SK-N-SH treated with all-trans-retinoic acid at 6 μM for 48 hours (cell line): ENCODE measurements at regions not wholly inside any gene's neighbourhood (a gene's known extent, or its start where the extent isn't known, plus 50 kb on each side); places are given as distances from the start of the nearest gene placed in this dataset.

Source experiments
- ATAC-seq: fragments of 200-7000 bp; cut with Tn5 transposase; 3 replicates; pipeline ENCODE4 v1.9.1; 2020; ENCODE audit warnings: mild to moderate bottlenecking, moderate library complexity
- ARNTL ChIP-seq: fragments of 450-650 bp; formaldehyde crosslinking; IDR thresholded peaks from 2 replicates; pipeline ENCODE4 v1.5.0; 2020; ENCODE audit warnings: low read depth, mild to moderate bottlenecking, moderate library complexity, borderline replicate concordance
- CSDC2 ChIP-seq: fragments of 250-450 bp; sonication (Bioruptor Pico); IDR thresholded peaks from 2 replicates; pipeline ENCODE4 v1.5.0; 2020; ENCODE audit warnings: mild to moderate bottlenecking, moderate library complexity
- ISL1 ChIP-seq: fragments of 250-450 bp; sonication (Bioruptor Pico); IDR thresholded peaks from 2 replicates; pipeline ENCODE4 v2.1.2; 2022; ENCODE audit warnings: mild to moderate bottlenecking, moderate library complexity
- OSR1 ChIP-seq: fragments of 250-450 bp; sonication (Bioruptor Pico); IDR thresholded peaks from 2 replicates; pipeline ENCODE4 v1.8.0; 2022; ENCODE audit warnings: moderate library complexity, mild to moderate bottlenecking, inconsistent platforms
- PPARA ChIP-seq: fragments of 250-450 bp; sonication (Bioruptor Pico); IDR thresholded peaks from 2 replicates; pipeline ENCODE4 v1.5.0; 2020; ENCODE audit warnings: mild to moderate bottlenecking, borderline replicate concordance
- RARB ChIP-seq: fragments of 250-450 bp; sonication (Bioruptor Pico); IDR thresholded peaks from 2 replicates; pipeline ENCODE4 v1.8.0; 2021; ENCODE audit warnings: mild to moderate bottlenecking, moderate library complexity
- TCF4 ChIP-seq: fragments of 250-450 bp; sonication (Bioruptor Pico); IDR thresholded peaks from 2 replicates; pipeline ENCODE4 v1.8.0; 2021; ENCODE audit warnings: mild to moderate bottlenecking, moderate library complexity, borderline replicate concordance
- TOX ChIP-seq: fragments of 250-450 bp; sonication (Bioruptor Pico); IDR thresholded peaks from 2 replicates; pipeline ENCODE4 v1.8.0; 2021; ENCODE audit warnings: mild to moderate bottlenecking, moderate library complexity, borderline replicate concordance
- TSHZ2 ChIP-seq: fragments of 250-450 bp; sonication (Bioruptor Pico); IDR thresholded peaks from 2 replicates; pipeline ENCODE4 v1.5.0; 2020; ENCODE audit warnings: mild to moderate bottlenecking, moderate library complexity
- ZC3H10 ChIP-seq: fragments of 250-450 bp; sonication (Bioruptor Pico); IDR thresholded peaks from 2 replicates; pipeline ENCODE4 v1.5.1; 2021; ENCODE audit warnings: mild to moderate bottlenecking, moderate library complexity
- ZFP3 ChIP-seq: fragments of 250-450 bp; sonication (Bioruptor Pico); IDR thresholded peaks from 2 replicates; pipeline ENCODE4 v1.5.0; 2020; ENCODE audit warnings: mild to moderate bottlenecking, moderate library complexity
- ZFP30 ChIP-seq: fragments of 450-650 bp; formaldehyde crosslinking; IDR thresholded peaks from 2 replicates; pipeline ENCODE4 v1.5.0; 2022; ENCODE audit warnings: mild to moderate bottlenecking, moderate library complexity
- ZNF565 ChIP-seq: fragments of 450-650 bp; formaldehyde crosslinking; conservative IDR thresholded peaks from 2 replicates; pipeline ENCODE4 v1.5.0; 2020; ENCODE audit warnings: low read depth, mild to moderate bottlenecking, moderate library complexity
- ZNF8 ChIP-seq: fragments of 450-650 bp; formaldehyde crosslinking; IDR thresholded peaks from 2 replicates; pipeline ENCODE4 v1.5.0; 2020; ENCODE audit warnings: mild to moderate bottlenecking, moderate library complexity
- TF ChIP-seq, protein P1 (sequence below): fragments of 250-450 bp; sonication (Bioruptor Pico); IDR thresholded peaks from 2 replicates; pipeline ENCODE4 v1.8.0; 2021; ENCODE audit warnings: low read depth, mild to moderate bottlenecking, moderate library complexity, borderline replicate concordance
- TF ChIP-seq, protein P2 (sequence below): fragments of 250-450 bp; sonication (Bioruptor Pico); IDR thresholded peaks from 2 replicates; pipeline ENCODE4 v1.5.1; 2021; ENCODE audit warnings: mild to moderate bottlenecking, moderate library complexity
- TF ChIP-seq, protein P3 (sequence below): fragments of 250-450 bp; sonication (Bioruptor Pico); IDR thresholded peaks from 2 replicates; pipeline ENCODE4 v1.5.1; 2020; ENCODE audit warnings: low read depth, mild to moderate bottlenecking, moderate library complexity

DNA sequence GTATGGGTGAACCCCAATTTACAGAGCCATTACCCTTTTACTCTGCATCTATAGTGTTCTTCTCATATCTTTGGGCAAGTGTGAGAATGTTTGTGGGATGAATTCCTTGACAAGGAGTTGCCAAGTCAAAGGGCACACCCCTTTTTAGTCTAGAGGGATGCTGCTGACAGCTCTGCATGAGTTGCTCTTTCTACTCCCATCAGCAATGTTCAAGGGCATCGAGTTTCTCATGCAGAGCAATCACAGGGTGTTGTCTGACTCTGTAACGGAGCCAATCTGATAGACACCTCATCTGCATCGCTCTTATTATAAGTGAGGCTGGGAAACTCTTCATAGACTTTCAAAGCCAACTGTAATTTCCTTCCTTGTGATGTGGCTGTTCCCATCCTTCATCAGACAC, 77.4 kb downstream of the EDN3 start:
- no peak for TF ChIP-seq ZFP30 (CRISPR knock-in tag)

GRCh38 chr20:59378396-59378795, 78.0 kb downstream of the EDN3 start:
- ATAC-seq, result no peak
- TF ChIP-seq CSDC2 (CRISPR knock-in tag) (no peak), ARNTL (CRISPR knock-in tag) (no peak), PPARA (CRISPR knock-in tag) (no peak), TCF4 (no peak)
- TF ChIP-seq, protein P1, sequence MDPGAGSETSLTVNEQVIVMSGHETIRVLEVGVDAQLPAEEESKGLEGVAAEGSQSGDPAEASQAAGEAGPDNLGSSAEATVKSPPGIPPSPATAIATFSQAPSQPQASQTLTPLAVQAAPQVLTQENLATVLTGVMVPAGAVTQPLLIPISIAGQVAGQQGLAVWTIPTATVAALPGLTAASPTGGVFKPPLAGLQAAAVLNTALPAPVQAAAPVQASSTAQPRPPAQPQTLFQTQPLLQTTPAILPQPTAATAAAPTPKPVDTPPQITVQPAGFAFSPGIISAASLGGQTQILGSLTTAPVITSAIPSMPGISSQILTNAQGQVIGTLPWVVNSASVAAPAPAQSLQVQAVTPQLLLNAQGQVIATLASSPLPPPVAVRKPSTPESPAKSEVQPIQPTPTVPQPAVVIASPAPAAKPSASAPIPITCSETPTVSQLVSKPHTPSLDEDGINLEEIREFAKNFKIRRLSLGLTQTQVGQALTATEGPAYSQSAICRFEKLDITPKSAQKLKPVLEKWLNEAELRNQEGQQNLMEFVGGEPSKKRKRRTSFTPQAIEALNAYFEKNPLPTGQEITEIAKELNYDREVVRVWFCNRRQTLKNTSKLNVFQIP, result no peak
- TF ChIP-seq, all 23 proteins: peak for 0

More for the DNA sequence above, 77.4 kb downstream of the EDN3 start:
- ATAC-seq, result no peak

GRCh38 chr20:59378966-59379365, 78.6 kb downstream of the EDN3 start:
- TF ChIP-seq PPARA (CRISPR knock-in tag), result no peak
- no peak for ATAC-seq

DNA sequence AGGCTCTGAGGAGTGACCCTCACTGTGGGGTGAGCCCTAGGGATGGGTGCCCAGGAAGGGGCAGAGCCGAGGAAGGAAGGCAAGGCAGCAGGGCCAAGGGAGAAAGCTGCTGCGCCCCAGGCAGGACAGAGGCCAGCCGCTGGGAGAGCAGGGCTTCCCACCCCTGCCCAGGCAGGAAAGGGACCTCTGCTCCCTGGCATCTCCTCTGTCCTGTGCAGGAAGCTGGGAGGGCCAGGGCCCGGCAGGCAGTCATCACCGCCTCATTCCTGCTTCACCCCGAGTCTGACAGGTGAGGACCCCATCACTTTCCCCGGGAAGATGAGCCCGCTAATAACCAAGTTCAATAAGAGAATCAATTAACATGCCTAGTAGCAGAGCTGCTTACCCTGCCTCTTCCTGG, 81.3 kb downstream of the EDN3 start:
- no peak for TF ChIP-seq ISL1 (CRISPR knock-in tag)
- TF ChIP-seq, protein P1, result no peak
- TF ChIP-seq, protein P2, sequence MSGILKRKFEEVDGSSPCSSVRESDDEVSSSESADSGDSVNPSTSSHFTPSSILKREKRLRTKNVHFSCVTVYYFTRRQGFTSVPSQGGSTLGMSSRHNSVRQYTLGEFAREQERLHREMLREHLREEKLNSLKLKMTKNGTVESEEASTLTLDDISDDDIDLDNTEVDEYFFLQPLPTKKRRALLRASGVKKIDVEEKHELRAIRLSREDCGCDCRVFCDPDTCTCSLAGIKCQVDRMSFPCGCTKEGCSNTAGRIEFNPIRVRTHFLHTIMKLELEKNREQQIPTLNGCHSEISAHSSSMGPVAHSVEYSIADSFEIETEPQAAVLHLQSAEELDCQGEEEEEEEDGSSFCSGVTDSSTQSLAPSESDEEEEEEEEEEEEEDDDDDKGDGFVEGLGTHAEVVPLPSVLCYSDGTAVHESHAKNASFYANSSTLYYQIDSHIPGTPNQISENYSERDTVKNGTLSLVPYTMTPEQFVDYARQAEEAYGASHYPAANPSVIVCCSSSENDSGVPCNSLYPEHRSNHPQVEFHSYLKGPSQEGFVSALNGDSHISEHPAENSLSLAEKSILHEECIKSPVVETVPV (CRISPR knock-in tag), result no peak
- TF ChIP-seq, all 23 proteins: peak for 0

DNA sequence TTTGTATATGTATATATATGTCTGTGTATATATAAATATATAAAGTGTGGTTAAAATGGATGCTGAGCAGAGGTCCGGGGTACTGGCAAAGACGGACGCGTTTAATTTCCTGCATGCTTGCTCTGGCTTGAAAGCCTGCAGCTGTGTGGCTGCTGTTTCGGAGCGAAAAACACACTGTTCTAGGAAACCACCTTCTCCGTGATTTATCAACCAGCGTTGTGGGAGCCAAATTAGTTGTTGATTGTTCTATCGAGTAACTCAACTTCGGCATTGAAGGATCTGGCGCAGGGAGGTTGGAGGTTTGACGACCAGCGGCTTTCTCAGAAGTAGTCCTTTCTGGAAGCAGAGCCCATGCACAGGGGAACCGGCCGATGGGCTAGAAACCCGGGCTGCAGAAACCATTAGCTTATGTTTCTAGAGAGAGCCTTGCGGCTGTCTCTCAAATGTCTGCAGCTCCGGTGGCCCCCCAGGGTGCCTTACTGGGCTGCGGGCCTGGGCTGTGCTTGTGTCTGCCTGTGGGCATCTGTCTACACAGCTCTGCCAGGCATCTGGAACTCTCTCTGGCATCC, 81.8 kb downstream of the EDN3 start:
- TF ChIP-seq RARB (no peak), TSHZ2 (no peak), OSR1 (CRISPR knock-in tag) (no peak), PPARA (CRISPR knock-in tag) (no peak), ZFP30 (CRISPR knock-in tag) (no peak), ZNF8 (CRISPR knock-in tag) (no peak), ISL1 (CRISPR knock-in tag) (no peak)
- TF ChIP-seq, protein P3, sequence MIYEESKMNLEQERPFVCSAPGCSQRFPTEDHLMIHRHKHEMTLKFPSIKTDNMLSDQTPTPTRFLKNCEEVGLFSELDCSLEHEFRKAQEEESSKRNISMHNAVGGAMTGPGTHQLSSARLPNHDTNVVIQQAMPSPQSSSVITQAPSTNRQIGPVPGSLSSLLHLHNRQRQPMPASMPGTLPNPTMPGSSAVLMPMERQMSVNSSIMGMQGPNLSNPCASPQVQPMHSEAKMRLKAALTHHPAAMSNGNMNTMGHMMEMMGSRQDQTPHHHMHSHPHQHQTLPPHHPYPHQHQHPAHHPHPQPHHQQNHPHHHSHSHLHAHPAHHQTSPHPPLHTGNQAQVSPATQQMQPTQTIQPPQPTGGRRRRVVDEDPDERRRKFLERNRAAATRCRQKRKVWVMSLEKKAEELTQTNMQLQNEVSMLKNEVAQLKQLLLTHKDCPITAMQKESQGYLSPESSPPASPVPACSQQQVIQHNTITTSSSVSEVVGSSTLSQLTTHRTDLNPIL (CRISPR knock-in tag), result no peak
- TF ChIP-seq, all 23 proteins: peak for 0
- no peak for ATAC-seq

More for the DNA sequence above, 81.3 kb downstream of the EDN3 start:
- ATAC-seq, result no peak

- no peak for ATAC-seq
- TF ChIP-seq ZNF565 (CRISPR knock-in tag) (no peak), ZFP3 (no peak), ZC3H10 (no peak), RARB (no peak), TSHZ2 (no peak), TCF4 (no peak), TOX (CRISPR knock-in tag) (no peak)
- TF ChIP-seq, protein P1, result no peak
These were observed 82.5 kb downstream of the EDN3 start for GRCh38 chr20:59382907-59383306.
